NOMO-1 treated with dmso at 0.1 percent for 144 hours (cell line): ENCODE measurements at regions not wholly inside any gene's neighbourhood (a gene's known extent, or its start where the extent isn't known, plus 50 kb on each side); places are given as distances from the start of the nearest gene placed in this dataset.

Source experiments
- DNase-seq: peaks from one replicate; lab custom pipeline; 2025; ENCODE audit not compliant: unreplicated experiment; lab: John Stamatoyannopoulos, UW

- no peak for DNase-seq
These were observed 103.1 kb upstream of the CXCR4 start for GRCh38 chr2:136221026-136221425.

- no peak for DNase-seq
These were observed 102.0 kb upstream of the CXCR4 start for GRCh38 chr2:136219963-136220362.

GRCh38 chr2:136219341-136219740 is 101.4 kb upstream of the CXCR4 start:
- no peak for DNase-seq

GRCh38 chr2:136217996-136218395 is 100.0 kb upstream of the CXCR4 start:
- no peak for DNase-seq

- DNase-seq, result peak; percentile 39
These were observed 98.0 kb upstream of the CXCR4 start for GRCh38 chr2:136215908-136216472.

- DNase-seq, result no peak
These were observed 97.5 kb upstream of the CXCR4 start for GRCh38 chr2:136215449-136215848.

GRCh38 chr2:136214307-136215200 is 96.6 kb upstream of the CXCR4 start:
- peak; percentile 89 for DNase-seq

GRCh38 chr2:136213836-136214235 is 95.9 kb upstream of the CXCR4 start:
- DNase-seq, result no peak

GRCh38 chr2:136212426-136213378 is 94.8 kb upstream of the CXCR4 start:
- DNase-seq, result no peak

- no peak for DNase-seq
These were observed 93.8 kb upstream of the CXCR4 start for GRCh38 chr2:136211701-136212100.

GRCh38 chr2:136210822-136211221 is 92.9 kb upstream of the CXCR4 start:
- no peak for DNase-seq

- no peak for DNase-seq
These were observed 92.5 kb upstream of the CXCR4 start for GRCh38 chr2:136210455-136210805.

GRCh38 chr2:136209561-136210454 is 91.9 kb upstream of the CXCR4 start:
- no peak for DNase-seq

GRCh38 chr2:136208682-136209420 is 90.9 kb upstream of the CXCR4 start:
- DNase-seq, result no peak

GRCh38 chr2:136207665-136208064 is 89.7 kb upstream of the CXCR4 start:
- no peak for DNase-seq

GRCh38 chr2:136207030-136207623 is 89.2 kb upstream of the CXCR4 start:
- DNase-seq, result peak; percentile 70

GRCh38 chr2:136206613-136207012 is 88.7 kb upstream of the CXCR4 start:
- DNase-seq, result no peak

GRCh38 chr2:136205615-136206014 is 87.7 kb upstream of the CXCR4 start:
- no peak for DNase-seq

GRCh38 chr2:136204971-136205370 is 87.0 kb upstream of the CXCR4 start:
- DNase-seq, result no peak
